ENCODE measurements at regions not wholly inside any gene's neighbourhood (a gene's known extent, or its start where the extent isn't known, plus 50 kb on each side); places are given as distances from the start of the nearest gene placed in this dataset.

DNA sequence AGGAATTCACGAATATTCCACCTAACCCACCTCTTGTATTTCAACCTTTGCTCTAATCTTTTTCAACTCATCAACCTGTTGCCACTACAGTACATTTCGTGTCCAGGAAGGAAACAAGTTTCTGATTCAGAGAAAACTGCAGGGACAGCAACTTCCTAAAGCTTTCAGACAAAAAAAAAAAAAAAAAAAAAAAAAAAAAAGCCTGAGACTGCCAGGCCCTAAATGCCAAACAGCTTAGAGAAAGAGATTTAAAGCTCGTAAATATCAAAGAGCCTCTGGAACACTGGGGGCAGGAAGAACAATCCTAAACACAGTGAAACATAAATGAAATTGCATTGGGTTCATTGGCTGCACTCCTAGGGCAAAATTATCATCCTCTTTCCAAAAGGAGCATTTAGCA, 411.2 kb upstream of the SPTLC3 start:
- no peak for DNase-seq

DNA sequence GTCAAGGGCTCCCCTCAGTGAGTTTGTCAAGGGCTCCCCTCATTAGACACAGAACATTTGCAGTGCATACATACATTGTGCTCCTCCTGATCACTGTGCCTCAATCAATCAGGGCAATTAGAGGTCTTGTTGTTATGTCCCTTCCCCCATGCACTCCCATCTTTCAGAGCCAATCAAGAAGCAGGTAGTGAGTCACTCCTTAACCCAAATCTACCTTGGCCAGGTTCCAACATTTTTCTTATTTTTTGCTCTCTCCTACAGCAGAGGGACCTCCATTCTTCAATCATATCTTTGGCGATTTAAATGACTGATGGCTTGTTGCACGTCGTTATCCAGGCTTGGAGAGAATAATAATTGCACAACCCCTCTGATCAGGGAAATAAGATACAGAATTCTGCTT, 409.9 kb upstream of the SPTLC3 start:
- DNase-seq, result no peak

DNA sequence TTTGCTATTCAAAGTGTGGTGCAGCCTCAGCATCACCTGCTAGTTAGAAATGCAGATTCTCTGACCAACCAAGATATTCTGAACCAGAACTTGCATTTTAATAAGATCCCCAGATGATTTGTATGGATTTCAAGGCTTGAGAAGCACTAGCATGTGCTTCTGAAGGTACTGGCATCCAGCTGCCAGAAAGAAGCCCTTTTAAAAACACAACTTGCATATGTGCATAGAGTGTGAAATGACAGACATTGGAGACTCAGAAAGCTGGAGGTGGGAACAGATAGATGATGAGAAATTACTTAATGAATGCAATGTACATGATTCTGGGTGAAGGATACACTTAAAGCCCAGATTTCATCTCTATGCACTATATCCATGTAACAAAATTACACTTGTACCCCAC, 409.3 kb upstream of the SPTLC3 start:
- no peak for DNase-seq

DNA sequence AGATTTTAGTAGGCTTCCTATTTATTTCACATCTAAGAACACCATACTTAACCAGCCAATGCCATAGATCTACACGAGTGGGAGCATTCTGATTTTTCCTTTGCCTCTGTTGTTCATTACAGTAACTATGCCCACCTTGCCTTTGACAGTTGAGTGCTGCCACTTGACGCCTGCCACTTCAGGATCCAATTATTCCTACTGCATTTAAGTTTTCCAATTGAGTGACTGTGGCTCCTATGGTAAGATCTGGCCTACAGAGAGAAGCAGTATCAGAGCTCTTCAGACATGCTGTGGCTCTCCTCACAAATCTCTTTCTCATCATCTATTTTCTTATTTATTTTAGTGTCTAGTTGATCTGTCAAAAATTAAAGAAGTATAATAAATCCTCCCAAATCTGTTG, 403.0 kb upstream of the SPTLC3 start:
- no peak for DNase-seq

DNA sequence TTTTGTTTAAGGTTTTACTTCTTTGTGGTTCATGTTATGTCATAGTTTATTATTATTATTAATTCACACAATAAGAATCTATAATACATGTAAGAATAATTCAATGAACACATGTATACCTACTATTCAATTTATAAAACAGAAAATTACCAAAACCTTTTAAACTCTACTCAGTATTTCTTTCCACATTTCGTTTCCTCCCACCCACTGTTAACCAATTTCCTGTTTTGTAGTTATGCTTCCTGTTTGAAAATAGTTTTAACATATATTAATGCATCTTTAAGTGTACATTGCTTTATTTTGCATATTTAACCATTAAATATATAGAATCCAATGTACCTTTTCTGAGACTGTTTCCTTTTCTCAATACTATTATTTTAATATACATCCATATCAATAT, 397.9 kb upstream of the SPTLC3 start:
- no peak for DNase-seq

DNA sequence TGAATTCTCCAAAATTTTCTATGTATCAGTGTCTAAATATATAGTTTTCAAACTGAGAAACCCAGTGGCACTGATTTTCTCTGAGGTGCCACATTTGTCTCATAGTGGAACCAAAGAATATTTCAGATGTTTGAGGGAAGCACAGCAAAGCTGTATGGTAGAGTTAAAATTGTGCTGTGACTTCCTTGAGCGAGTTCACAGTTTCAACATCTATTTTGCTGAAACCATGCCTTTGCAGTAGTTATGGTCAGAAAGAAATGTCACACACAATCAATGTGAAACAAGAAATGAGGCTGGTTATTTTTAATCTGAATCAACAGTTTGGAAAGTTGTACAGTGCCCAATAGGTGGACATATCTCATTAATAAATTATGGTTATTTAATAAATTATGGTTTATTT, 394.0 kb upstream of the SPTLC3 start:
- DNase-seq, result no peak

DNA sequence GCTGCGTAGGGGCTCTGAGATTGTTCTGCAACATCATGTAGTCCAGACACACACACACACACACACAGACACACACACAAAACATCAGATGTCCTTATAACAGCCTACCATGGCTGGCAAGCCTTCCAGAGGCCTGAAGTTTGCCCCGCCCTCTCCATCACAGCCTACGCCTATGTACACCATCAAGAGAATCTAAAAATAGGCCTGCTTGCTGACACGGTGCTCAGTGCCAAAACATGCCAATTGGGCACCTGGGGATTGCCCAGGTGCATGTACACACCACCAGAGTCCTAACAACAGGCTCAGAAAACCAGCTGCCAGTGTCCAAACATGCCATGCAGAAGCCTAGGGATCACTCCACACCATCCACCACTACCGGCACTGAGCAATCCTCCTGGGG, 391.7 kb upstream of the SPTLC3 start:
- no peak for DNase-seq

DNA sequence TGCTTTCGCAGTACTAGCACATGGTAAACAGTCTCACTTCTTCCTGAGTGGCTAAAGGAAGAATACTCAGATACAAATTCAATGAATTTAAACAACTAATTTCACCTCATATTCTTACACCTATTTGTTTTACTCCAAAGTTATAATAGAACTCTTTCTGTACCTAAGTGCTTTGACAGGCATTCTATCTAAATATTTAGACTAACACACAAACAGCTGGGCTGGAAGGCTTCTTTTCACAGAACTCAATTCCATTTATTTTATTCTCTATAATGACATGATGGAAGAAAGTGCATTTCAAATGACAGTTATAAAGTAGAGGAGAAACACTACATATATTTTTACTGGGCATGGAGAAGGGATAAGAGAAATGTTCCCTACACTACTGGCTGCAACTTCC, 384.9 kb upstream of the SPTLC3 start:
- DNase-seq, result no peak

DNA sequence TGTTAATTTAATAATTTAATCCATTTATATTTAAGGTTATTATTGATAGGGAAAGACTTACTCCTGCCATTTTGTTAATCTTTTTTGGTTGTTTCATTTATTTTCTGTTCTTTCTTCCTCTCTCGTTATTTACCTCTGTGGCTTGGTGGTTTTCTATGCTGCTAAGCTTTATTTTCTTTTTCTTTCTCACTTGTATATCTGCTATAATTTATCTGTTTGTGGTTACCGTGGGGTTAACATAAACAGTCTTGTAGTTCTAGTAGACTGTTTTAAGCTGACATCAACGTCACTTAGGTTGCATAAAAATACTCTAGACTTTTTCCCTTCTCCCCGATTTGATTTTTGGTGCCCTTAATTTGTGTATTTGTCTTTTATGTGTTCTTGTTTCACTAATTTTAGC, 381.3 kb upstream of the SPTLC3 start:
- DNase-seq, result no peak

DNA sequence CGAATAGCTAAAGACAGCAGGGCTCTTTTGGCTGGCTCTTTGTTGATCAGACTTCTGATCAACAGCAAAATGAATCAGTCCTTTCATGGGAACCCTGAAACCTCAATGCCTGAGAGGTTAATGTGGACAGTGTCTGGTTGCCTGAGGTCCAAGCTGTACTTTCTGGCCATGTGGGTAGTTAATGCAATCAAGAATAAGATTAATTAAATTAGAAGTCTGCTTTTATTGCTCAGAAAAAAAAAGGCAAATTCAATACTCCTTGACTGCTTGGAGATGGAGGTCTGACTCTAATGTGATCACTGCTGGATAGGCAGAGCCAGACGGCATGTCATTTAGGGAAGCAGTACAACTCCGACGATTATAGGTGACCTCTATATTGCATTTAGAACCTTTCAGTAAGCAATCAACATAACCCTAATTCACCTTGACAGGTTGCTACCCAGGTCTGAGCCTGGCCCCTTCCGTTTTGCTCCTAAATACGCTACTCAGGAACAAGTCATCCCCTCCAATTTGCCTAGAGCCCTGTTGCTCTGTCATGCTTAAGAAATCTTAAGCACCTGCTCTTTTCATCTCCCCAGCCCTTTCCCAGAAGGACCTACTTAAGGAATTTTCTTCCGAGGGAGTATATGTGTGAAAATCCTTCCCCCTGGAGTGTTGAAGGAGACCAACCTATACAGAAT, 370.0 kb upstream of the SPTLC3 start:
- DNase-seq, result no peak

DNA sequence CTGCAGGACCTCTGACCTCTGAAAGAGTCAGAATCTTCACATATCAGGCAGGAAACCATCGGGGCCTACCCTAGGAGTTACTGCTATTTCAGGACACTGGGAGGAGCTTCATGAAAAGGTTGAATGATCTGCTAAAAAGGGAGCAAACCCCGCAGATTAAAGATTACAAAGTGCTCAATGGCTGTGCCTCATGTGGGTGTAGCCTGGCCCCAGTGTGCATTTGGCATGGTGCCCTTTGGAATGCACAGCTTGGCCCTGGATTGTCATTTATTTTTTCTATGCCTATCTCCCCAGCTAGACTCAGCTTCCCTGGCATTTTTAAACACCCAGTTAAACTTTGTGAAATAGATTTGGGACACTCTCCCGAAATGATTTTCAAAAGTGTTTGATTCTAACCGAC, 368.5 kb upstream of the SPTLC3 start:
- no peak for DNase-seq

DNA sequence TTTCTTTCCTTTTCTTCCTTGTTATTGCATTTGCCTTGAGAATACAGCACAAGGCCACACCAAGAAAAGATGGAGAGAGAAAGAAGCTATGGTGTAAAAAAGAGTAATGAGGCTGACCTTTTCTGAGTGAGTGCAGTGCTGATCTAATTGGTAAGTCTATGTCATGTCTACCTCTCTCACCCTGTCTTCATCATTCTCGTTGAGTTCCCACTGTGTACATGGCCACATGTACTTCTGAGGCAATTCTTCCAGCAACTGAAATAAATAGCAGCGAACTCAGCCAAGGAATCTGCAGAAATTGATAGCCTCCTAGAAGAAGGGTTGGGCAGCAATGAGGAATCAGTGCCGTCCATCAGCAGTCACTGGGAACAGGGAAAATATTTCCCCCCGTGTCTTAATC, 367.2 kb upstream of the SPTLC3 start:
- DNase-seq, result no peak

DNA sequence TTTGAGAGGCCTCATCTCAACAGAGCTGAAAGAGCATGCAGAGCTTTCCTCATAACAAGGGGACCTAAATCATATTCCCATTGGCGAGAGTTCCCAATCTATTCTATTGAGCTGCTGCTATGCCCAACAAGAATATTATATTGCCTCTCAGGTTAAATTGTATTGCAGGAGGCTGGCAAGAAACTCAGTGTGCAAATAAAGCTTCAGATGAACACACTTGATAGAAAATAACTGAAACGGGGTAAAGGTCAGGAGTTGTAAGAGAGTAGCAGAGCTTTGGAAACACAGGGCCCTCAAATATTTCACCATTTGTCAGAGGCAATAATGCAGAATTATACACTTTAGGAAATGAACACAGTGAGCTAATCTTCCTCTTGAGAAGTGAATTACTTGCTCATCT, 364.3 kb upstream of the SPTLC3 start:
- DNase-seq, result no peak

DNA sequence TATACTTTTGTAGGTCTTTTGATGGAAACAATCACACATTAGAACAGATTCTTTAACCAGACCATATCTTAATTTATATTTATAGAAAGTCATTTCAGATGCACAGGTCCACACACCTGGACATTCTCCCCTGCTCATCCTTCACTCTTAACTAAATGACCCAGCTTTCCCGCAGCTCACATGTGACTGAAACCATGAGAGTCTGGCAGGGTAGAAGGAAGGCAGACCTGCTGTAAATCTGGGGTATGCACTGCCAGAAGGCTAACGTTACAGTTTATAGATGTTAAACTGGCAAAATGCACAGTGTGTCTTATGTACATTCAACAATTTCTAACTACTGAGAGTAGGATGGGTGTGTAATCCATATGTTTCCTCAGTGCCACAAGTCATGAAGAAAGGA, 359.5 kb upstream of the SPTLC3 start:
- DNase-seq, result no peak

DNA sequence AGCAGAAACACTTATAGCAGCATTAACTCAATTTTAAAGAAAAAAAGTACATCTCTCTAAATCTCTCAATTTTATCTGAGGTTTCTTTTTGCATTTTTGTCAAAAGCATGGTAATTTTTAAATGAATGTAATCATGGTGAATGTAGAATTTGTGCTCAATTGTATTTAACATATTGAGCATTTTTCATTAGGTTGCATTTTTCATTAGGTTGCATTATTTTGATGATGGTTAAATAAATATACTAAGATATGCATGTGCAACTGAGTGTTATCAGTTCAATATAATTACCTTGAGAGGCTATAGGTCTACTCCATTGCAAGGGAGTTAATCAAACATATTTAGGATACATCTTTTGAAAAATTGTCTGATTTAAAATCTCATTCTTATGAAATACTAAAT, 355.1 kb upstream of the SPTLC3 start:
- no peak for DNase-seq

DNA sequence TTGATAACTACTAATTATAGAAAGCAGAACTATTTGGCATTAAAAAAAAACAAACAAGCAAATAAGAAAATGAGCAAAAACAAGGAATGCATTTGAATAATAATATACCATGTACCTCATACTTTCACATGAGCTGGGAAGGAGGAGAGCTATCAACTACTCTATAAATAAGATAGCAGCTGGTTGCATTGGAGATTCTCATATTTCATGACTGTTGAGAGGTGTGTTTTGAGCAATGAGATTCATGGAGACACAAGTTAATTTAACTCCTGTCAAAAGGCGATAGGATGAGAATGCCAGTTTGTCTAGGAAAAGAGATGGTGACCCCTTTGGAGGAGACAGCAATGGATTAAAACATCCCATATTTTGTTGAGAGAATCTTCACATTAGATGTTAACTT, 348.8 kb upstream of the SPTLC3 start:
- no peak for DNase-seq

DNA sequence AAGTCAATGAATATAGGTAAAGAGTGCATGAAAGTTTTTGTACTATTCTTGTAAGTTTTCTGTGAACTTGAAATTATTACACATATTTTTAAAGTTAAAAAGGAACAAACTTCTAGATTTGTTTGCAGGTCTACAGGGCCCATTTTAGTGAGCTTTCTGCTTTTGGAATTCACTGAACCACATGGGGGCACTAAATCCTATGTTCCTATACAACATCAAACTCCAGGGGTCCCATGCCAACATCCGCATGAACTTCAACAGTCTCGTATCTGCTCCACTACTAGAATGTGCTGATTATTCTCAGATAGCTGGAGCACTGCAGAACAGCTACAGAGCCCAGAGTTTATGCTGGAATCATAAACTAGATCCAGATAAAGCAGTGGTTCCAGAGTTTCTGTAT, 347.9 kb upstream of the SPTLC3 start:
- no peak for DNase-seq

DNA sequence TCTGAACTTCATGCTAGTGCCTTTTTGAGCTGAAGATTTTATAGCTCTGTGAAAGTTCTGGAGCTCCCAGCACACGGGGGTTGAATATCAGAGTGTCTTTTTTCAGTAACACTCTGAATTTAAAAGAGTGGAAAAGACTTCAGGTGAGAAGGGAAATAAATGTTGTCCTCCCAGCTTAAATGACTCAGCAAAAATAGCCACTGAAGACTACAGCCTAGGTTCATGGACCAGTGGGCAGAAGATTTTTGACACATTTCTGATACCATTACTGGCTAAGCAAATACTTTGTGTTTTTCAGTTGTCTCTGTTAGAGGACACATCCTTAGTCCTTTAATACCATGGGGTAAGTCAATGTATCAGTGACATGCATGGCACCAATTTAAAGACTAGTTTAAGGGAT, 338.5 kb upstream of the SPTLC3 start:
- DNase-seq, result no peak

DNA sequence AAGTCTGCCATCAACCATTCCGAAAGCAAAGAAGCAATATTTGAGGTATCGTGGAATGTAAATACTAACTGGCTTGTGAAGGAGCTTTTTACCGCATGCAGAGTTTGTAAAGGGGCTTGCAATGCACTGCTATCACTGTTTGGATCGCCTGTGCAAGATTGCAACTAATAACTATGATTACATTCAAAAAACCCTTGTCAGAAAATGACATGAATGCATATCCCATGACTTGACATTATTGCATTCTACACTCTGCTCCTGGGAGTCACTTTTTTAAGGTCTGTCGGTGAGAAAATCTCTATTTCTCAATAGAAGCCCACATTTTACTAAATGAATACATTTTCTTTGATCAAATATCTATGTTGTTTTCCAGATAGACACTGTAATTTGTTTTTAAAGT, 335.4 kb upstream of the SPTLC3 start:
- DNase-seq, result no peak

DNA sequence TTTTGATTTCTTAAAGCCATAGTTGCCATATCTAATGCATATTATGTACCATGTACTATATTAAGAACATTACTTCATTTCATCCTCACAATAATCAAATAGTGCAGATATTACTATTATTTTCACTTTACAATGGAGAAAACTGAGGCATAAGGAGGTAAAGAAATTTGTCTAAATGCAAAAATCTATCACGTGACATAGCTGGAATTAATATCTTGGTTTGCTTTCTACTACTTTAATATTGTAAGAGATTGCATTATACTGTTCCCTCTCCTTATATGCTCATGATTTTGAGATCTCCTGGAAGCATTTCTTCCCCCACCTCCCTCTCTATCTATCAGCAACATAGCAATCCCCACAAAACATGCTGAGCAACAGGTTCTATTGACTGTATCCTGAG, 330.8 kb upstream of the SPTLC3 start:
- no peak for DNase-seq

DNA sequence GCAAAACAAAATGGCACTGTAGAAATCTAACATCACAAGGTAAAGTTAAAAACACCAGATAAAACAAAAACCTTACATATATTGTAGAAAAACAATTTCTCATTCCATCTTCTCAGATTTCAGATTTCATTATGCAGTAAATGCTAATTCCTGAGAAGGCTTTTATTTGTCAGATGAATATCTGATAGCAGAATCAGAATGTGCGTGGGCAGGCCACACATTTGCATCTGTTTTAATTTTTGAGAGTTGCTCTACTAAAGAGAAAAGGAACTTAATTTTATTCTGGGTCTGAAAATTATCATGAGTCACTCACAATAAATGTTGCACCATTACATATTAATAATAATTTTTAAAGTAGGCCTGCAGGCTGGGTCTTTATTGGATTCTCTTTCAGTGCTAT, 329.3 kb upstream of the SPTLC3 start:
- DNase-seq, result no peak

DNA sequence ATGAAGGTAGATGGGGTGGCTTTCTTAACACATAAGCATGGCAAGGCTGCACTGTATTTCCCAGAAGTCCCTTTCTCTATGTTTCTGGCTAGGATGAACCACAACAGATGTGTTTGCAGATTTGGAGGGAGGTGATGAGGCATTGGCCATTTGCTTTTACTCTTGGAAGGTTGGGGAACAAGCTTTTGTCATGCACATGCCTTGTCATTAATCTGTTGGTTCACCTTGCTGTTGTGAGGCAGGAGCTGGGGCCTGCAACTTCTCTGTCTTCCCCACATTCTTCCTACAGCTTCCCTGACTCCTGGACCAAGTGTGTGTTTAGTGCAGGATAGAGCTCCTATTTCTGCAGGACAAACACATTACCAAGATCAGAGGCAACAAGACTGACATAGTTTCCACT, 326.2 kb upstream of the SPTLC3 start:
- DNase-seq, result no peak

DNA sequence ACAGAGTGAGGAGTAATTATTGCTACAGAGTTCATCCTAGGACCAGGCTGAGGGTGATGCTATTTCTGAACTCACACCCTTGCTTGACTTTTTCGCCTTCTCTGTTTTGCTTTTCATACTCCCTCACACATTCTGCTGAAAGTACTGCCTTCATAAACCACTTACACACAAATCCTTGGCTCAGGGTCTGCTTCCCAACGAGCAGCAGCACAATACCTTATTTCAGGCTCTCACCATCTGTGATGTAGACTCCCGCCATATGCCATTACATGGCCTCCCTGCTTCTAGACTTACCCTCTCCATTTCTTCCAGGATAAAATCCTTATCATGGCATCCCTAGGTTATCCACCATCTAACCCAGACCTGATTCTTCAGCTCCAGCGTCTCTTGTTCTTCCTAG, 321.3 kb upstream of the SPTLC3 start:
- no peak for DNase-seq

DNA sequence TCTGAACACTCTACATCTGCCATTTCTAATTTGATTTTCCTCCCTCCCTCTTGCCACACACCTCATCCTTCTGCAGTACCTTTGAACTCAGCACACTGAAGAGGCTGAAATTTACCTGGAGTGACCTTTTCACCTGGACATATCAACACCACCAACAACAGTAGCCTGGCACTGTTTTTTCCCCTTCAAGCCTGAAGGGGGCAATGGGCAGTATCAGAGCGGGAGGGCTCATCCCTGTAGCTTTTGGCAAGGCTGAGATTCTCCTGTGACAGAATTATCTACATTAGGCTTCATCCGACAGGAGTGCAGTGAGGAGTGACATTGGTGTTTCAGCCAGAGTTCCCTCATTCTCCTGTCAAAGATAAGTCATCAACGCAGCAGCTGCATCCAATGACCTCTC, 312.8 kb upstream of the SPTLC3 start:
- DNase-seq, result no peak

DNA sequence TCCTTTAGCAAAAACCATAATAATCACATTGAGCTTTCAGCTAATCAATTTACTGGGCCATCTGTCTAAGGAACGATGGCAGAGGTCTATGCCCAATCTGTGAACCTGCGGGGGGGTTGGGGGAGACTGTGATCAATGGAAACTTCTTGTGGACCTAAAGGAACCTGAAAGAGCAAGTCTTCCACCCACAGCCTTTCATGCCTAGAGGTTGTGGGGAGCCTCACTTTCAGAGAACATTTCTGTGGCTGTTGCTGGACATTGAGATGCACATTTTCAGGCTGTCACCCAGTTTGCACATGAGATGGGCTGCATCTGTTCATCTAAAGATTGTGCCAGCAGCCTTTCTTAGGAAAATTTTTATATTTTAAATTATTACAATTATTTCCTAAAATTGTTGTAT, 310.0 kb upstream of the SPTLC3 start:
- DNase-seq, result no peak
